PC-9 (cell line): ENCODE measurements at regions not wholly inside any gene's neighbourhood (a gene's known extent, or its start where the extent isn't known, plus 50 kb on each side); places are given as distances from the start of the nearest gene placed in this dataset.

Experiments used
- EZH2 ChIP-seq: fragments of 200-600 bp; sonication (generic); IDR thresholded peaks from 2 replicates; pipeline ENCODE4 v1.8.0; 2017; ENCODE audit warnings: antibody characterized with exemption, low read depth
- TF ChIP-seq, protein P1 (sequence below): fragments of 200-600 bp; sonication (generic); conservative IDR thresholded peaks from 2 replicates; pipeline ENCODE4 v1.6.1; 2017; ENCODE audit warnings: mixed run types, antibody characterized with exemption, mild to moderate bottlenecking, moderate library complexity

DNA sequence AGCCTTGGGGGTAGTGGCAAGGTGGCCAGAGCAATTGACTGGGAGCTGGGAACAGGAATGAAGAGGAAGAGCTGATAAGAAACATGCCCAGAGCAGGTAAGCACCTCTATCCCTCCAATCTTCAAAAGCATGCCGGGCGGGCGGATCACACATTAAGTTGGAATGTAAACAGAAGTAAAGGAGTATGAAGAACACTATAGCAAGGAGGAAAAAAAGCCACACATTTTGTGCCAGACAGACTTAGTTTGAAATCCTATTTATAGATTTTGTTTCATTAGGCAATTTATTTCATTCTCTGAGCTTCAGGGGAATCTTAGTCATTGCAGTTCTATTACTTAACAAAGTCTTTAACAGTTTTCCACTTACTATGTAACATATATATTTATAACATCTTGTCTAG is 173.9 kb upstream of the TNC start:
- TF ChIP-seq, protein P1, sequence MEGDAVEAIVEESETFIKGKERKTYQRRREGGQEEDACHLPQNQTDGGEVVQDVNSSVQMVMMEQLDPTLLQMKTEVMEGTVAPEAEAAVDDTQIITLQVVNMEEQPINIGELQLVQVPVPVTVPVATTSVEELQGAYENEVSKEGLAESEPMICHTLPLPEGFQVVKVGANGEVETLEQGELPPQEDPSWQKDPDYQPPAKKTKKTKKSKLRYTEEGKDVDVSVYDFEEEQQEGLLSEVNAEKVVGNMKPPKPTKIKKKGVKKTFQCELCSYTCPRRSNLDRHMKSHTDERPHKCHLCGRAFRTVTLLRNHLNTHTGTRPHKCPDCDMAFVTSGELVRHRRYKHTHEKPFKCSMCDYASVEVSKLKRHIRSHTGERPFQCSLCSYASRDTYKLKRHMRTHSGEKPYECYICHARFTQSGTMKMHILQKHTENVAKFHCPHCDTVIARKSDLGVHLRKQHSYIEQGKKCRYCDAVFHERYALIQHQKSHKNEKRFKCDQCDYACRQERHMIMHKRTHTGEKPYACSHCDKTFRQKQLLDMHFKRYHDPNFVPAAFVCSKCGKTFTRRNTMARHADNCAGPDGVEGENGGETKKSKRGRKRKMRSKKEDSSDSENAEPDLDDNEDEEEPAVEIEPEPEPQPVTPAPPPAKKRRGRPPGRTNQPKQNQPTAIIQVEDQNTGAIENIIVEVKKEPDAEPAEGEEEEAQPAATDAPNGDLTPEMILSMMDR = no peak
- TF ChIP-seq EZH2 = no peak
